ENCODE measurements at regions not wholly inside any gene's neighbourhood (a gene's known extent, or its start where the extent isn't known, plus 50 kb on each side); places are given as distances from the start of the nearest gene placed in this dataset.

- no peak for TF ChIP-seq EZH2 (IDR thresholded peaks at IDR 0.05; ENCODE audit: insufficient read depth, low read length)
- no peak for TF ChIP-seq CTCF (IDR thresholded peaks at IDR 0.05; ENCODE audit: insufficient read depth, low read depth, low read length)
Observed at GRCh38 chr18:76691800-76692199, 130.6 kb upstream of the ZNF236 start.

All from astrocyte (in vitro differentiated cells and primary cell).